Rectal smooth muscle tissue (tissue), 1 donor: ENCODE measurements at regions not wholly inside any gene's neighbourhood (a gene's known extent, or its start where the extent isn't known, plus 50 kb on each side); places are given as distances from the start of the nearest gene placed in this dataset.
"Not testable (repeated sequence)": the region's sequence is repeated elsewhere in the genome, so short reads cannot be mapped to it uniquely, and the experiment has no call there.

ENCODE experiments used
- H3K27ac ChIP-seq: one replicate; pipeline ENCODE4 v1.7.0; 2013; ENCODE audit warnings: low read depth, low read length, inconsistent platforms
- H3K27me3 ChIP-seq: one replicate; pipeline ENCODE4 v1.7.0; 2013; ENCODE audit warnings: low read length; ENCODE audit not compliant: control insufficient read depth, insufficient read depth
- H3K36me3 ChIP-seq: one replicate; pipeline ENCODE4 v1.7.0; 2013; ENCODE audit warnings: low read length; ENCODE audit not compliant: control insufficient read depth, insufficient read depth
- H3K4me1 ChIP-seq: one replicate; pipeline ENCODE4 v1.7.0; 2013; ENCODE audit warnings: low read length; ENCODE audit not compliant: control insufficient read depth, insufficient read depth
- H3K4me3 ChIP-seq: one replicate; pipeline ENCODE4 v1.7.0; 2013; ENCODE audit warnings: low read length
- H3K9ac ChIP-seq: one replicate; pipeline ENCODE4 v1.7.0; 2013; ENCODE audit warnings: low read length

DNA sequence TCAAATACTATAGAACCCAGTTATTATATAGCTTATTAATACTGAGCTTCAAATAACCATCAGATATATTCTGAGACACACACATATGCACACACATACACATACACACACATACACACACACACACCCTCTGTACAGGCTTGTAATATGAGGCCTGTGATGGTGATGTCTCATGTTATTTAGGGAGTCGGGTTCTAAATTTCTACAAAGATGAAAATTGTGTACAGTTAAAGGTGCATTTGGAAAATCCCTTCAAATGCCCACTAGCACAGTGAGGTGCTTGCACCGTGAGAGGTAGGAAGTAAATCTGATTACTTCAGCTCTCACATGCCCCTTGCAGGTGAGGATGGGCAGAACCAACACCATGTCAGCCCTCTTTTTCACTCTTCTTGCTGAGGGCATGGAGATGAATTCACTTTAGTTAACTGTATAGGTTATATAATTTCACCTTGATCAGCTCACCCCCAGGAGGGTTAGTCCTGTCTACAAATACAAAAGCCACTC is 294.5 kb upstream of the PROK2 start:
- H3K4me1 ChIP-seq: no peaks in the 10 kb centered on the region
- H3K9ac ChIP-seq: no peak overlapping the region
- H3K27ac ChIP-seq: no peak overlapping the region
- H3K4me3 ChIP-seq: no peak overlapping the region
- H3K27me3 ChIP-seq: no peaks in the 10 kb centered on the region
- no peaks in the 10 kb centered on the region for H3K36me3 ChIP-seq

DNA sequence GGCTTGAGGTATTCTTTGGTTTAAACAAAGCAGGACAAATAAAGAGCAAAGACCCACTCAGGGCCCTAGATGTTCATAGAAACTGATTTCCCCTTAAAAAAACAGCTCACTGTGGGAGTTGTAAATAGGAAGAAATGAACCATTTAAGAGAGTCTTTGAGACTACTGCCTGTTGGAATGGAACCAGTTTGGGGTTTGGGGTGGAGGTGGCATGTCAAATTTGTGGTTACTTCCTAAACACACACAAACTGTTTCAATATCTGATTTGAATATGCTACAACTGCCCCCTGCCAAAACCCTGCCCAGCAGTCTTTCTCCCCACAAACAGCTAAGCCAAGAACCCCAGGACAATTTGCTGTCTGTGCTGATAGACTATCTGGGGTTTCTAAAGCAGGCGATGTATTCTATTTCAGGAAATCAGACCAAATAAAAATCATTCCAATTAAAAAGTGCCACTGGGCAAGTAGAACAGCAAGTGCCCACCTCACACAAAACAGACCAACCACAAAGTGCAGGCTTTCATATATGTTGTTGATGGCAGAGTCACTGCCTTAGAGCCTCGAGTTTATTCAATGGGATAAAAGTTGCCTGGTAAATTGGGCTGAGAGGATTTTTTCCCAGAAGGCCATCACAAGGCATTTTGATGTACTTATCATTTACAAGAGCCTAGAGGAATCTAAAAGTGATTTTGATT is 293.9 kb upstream of the PROK2 start:
- Histone ChIP-seq H3K4me3 (no peak overlapping the region), H3K9ac (no peak overlapping the region), H3K27me3 (no peaks in the 10 kb centered on the region), H3K27ac (no peak overlapping the region), H3K4me1 (no peaks in the 10 kb centered on the region), H3K36me3 (no peaks in the 10 kb centered on the region)

DNA sequence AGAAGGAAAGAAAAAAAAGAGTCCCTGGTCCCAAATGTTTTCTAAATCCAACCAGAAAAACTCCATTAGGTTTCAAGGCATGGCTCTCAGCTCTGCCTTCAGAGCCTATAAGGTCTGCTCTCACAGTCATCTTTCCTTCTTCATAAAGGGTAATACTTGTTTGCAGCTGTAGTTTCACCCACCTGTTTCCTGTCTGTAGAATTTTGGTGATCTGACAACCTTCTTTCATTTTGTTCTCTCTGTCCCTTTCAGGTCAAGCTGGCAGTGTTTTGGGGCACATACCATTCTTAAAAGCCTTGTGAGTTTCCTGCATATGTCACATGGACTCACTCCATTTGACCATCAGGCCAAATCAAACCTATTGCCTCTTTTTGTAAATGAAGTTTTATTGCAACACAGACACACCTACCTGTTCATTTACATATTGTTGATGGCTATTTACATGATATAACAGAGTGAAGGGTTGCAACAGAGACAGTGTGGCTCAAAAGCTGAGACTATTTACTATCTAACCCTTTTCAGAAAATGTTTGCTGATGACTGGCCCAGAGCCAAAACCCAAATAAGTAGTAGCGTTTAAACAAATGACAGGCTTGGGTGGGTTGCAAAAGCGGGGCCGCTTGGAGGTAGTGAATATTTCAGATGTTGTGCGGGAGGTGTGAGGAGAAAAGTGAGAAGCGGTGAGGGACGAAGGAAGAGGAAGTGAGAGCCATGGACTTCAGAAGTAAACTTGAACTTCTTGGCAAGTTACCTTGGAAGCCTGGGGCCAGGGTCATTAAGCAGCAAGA is 292.7 kb upstream of the PROK2 start:
- no peak overlapping the region for H3K27ac ChIP-seq
- H3K27me3 ChIP-seq: no peaks in the 10 kb centered on the region
- H3K9ac ChIP-seq: no peak overlapping the region
- no peaks in the 10 kb centered on the region for H3K36me3 ChIP-seq
- H3K4me3 ChIP-seq: no peak overlapping the region
- H3K4me1 ChIP-seq: no peaks in the 10 kb centered on the region

DNA sequence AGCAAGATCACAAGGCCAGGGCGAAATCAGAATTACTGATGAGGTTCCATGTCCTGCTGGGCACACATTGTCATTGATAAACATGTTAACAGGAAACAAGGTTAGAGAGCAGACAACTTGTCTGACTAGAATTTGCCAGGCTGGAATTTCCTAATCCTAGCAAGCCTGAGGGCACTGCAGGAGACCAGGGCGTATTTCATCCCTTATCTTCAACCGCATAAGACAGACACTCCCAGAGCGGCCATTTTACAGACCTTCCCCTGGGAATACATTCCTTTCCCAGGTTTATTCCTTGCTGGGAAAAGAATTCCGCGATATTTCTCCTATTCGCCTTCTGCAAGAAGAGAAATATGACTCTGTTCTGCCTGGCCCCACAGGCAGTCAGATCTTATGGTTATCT is 290.9 kb upstream of the PROK2 start:
- not testable (repeated sequence) for H3K4me1 ChIP-seq, H3K4me3 ChIP-seq, H3K27ac ChIP-seq, H3K9ac ChIP-seq, H3K27me3 ChIP-seq, H3K36me3 ChIP-seq

DNA sequence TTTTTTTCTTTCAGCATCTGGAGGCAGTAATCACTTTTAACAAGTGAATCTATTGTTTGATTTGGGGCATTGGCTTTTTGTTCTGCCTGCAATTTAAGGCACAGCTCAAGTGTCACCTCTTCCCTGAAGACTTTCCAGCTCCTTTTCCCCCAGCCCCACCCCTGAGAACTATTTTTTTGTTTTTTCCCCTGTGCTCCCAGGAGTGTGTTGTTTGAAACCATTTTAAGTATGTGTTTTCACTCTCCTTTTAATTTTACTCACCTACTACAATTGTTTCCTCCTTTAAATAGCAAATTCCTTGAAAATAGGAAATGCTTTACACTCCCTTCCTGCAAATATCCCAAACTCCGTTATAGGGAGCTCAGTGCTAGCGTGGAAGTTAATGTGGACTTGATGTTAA is 286.7 kb upstream of the PROK2 start:
- Histone ChIP-seq H3K4me3 (no peak overlapping the region), H3K4me1 (no peaks in the 10 kb centered on the region), H3K27me3 (no peaks in the 10 kb centered on the region), H3K27ac (no peak overlapping the region), H3K36me3 (no peaks in the 10 kb centered on the region), H3K9ac (no peak overlapping the region)

DNA sequence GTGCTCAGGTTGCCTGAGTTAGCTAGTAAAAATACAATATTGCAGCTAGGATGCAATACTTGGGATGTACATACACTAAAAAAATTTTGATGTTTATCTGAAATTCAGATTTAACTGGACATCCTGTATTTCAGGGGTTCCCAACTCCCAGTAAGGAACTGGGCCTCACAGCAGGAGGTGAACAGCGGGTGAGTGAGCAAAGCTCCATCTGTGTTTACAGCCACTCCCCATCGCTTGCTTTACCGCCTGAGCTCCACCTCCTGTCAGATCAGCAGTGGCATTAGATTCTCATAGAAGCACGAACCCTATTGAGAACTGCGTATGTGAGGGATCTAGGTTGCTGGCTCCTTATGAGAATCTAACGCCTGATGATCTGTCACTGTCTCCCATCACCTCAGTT is 285.1 kb upstream of the PROK2 start:
- Histone ChIP-seq H3K9ac (no peak overlapping the region), H3K27me3 (no peaks in the 10 kb centered on the region), H3K4me3 (no peak overlapping the region), H3K4me1 (no peaks in the 10 kb centered on the region), H3K36me3 (no peaks in the 10 kb centered on the region), H3K27ac (no peak overlapping the region)

DNA sequence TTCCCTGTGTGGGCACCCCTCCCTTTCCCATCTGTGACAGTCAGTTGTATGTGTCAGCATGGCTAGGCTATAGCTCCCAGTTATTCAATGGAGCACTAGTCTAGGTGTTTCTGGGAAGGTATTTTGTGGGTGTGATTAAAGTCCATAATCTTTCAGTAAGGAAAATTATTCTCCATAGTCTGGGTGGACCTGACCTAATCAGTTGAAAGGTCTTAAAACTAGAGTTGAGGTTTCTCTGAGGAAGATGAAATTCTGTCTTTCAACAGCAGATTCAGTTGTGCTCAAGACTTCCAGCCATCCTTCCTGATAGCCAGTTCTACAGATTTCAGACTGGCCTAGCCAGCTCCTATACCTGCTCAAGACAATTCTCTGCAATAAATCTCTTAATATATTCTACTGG is 284.6 kb upstream of the PROK2 start:
- Histone ChIP-seq H3K4me3 (no peak overlapping the region), H3K9ac (no peak overlapping the region), H3K27me3 (no peaks in the 10 kb centered on the region), H3K27ac (no peak overlapping the region), H3K36me3 (no peaks in the 10 kb centered on the region), H3K4me1 (no peaks in the 10 kb centered on the region)

DNA sequence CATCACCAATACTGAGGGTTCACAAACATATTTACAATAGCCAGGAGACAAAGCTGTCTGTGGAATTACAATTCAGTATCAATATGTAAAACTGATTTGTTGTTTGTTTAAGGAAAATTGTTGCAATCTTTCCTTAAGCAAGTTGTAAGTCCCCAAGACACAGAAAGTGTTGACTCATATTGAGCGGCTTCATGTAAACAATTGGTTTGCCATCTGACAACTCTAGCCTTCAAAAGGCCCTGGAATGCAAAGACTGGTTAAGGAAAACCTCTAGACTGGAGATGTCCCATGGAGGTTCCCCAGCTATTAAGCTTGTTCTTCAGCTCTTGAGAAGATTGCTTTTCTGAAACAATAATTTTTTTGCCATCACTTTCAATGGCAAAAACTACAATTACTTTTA is 283.7 kb upstream of the PROK2 start:
- H3K4me1 ChIP-seq: no peaks in the 10 kb centered on the region
- H3K9ac ChIP-seq: no peak overlapping the region
- no peak overlapping the region for H3K27ac ChIP-seq
- H3K4me3 ChIP-seq: no peak overlapping the region
- H3K27me3 ChIP-seq: no peaks in the 10 kb centered on the region
- H3K36me3 ChIP-seq: no peaks in the 10 kb centered on the region

DNA sequence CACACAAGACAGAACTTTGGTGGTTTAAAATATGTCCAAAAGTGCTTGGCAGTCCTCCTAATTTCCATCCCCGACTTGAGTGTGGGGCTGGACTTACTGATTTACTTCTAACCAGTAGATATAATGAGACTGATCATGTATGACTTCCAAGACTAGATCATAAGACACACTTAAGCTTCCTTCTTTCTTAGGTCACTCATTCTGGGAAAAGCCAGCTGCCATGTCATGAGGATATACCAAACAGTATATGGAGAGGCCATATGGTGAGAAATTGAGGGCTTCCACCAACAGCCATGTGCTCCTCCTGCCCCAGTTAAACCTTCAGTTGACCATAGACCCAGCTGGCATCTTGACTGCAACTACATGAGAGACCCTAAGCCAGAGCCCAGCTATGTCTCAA is 282.8 kb upstream of the PROK2 start:
- H3K4me1 ChIP-seq: no peaks in the 10 kb centered on the region

DNA sequence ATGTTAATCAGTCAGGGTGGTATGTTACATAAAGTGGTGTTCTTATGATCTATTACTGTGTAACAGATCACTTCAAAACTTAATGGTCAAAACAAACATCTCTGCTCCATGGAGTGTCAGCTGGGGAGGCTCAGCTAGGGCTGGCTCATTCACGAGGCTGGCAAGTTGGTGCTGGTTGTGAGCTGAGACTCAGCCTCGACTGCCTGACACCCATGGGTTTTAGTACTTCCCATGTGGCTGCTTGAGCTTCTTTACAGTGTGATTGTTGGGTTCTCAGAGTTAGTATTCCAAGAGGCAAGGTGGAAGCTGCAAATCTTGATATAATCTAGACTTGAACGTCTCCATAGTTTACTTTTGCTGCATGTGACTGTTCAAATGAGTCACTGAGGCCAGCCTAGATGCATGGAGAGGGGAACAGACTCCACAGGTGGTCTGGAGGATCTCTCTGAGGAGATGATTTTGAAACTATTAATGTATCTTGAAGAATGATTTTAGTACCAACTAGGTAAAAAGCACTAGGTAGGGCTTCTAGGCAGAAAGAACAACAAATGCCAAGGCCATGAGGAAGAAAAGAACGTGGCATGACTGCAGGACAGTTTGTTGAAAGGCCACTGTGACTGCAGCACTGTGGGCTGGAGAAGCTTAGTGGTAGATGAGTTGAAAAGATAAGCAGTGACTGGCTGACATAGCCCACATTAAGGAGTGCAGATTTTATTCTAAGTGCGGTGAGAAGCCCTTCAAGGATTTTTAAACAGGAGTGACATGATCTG is 281.1 kb upstream of the PROK2 start:
- Histone ChIP-seq H3K36me3 (no peaks in the 10 kb centered on the region), H3K4me3 (no peak overlapping the region), H3K9ac (no peak overlapping the region), H3K27me3 (no peaks in the 10 kb centered on the region), H3K27ac (no peak overlapping the region), H3K4me1 (no peaks in the 10 kb centered on the region)

More for the DNA sequence above, 282.8 kb upstream of the PROK2 start:
- H3K27me3 ChIP-seq: no peaks in the 10 kb centered on the region
- H3K9ac ChIP-seq: no peak overlapping the region
- no peaks in the 10 kb centered on the region for H3K36me3 ChIP-seq
- no peak overlapping the region for H3K4me3 ChIP-seq
- H3K27ac ChIP-seq: no peak overlapping the region

DNA sequence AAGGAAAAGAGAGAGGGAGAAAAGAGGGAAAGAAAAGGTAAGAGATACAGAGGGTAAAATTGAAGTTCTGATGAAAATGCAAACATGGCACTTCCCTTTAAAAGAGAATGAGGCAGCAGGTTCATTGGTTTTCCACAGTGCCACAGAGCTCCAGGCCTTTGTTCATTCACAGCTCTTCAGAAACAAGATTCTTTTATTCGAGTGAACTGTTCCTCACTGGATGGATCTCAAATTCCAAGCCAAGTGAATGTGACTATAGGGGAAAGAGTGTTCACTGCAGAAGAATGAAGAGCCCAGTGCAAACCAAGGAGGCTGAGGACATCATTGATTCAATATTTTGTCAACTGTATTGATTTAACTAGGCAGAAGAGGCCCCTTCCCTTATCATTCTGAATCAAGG is 280.3 kb upstream of the PROK2 start:
- Histone ChIP-seq H3K4me1 (no peaks in the 10 kb centered on the region), H3K27me3 (no peaks in the 10 kb centered on the region), H3K27ac (no peak overlapping the region), H3K9ac (no peak overlapping the region), H3K36me3 (no peaks in the 10 kb centered on the region), H3K4me3 (no peak overlapping the region)

DNA sequence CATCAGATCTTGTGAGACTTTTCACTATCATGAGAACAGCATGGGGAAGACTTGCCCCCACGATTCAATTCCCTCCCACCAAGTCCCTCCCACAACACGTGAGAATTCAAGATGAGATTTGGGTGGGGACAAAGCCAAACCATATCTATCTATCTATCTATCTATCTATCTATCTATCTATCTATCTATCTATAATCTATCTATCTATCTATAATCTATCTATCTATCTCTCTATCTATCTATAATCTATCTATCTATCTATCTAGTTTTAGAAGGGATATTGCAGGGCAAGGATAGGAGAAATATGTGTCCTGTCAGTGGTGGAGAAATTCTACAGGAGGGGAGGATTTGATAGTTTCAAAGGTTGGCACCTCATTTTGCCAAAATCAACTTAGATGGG is 279.8 kb upstream of the PROK2 start:
- not testable (repeated sequence) for H3K36me3 ChIP-seq, H3K27me3 ChIP-seq, H3K27ac ChIP-seq, H3K9ac ChIP-seq, H3K4me3 ChIP-seq, H3K4me1 ChIP-seq
